ENCODE measurements at regions not wholly inside any gene's neighbourhood (a gene's known extent, or its start where the extent isn't known, plus 50 kb on each side); places are given as distances from the start of the nearest gene placed in this dataset.
"Not testable (repeated sequence)": the region's sequence is repeated elsewhere in the genome, so short reads cannot be mapped to it uniquely, and the experiment has no call there.

GRCh38 chr2:7866825-7867224 is 815.0 kb upstream of the ID2 start:
- DNase-seq (no peak), ATAC-seq (no peak)
- TF ChIP-seq CTCF (IDR thresholded peaks at IDR 0.05) (no peak), POLR2A (IDR thresholded peaks at IDR 0.05) (no peak)
- H3K27me3 ChIP-seq, result no peaks in the 10 kb centered on the region
- H3K27ac ChIP-seq, result no peak overlapping the region
- intact Hi-C loops (cut with DNase I), result no loop called here
- peaks cover 0 to 15% (median 0%) of the 10 kb centered on the region in 12 donors for H3K4me1 ChIP-seq
- H3K9me3 ChIP-seq, result no peaks in the 10 kb centered on the region
- WGBS, 4 donors, result 82 to 94% (median 91%) methylated on average over 2 of the region's 2 CpGs
- no peak overlapping the region for H3K4me3 ChIP-seq
- H3K36me3 ChIP-seq, result no peaks in the 10 kb centered on the region

GRCh38 chr2:7867867-7868266 is 814.0 kb upstream of the ID2 start:
- TF ChIP-seq CTCF (IDR thresholded peaks at IDR 0.05), result no peak
- TF ChIP-seq POLR2A (IDR thresholded peaks at IDR 0.05), result no peak
- Histone ChIP-seq H3K4me1 (peaks cover 0 to 15% (median 0%) of the 10 kb centered on the region in 12 donors), H3K4me3 (no peak overlapping the region), H3K27me3 (no peaks in the 10 kb centered on the region), H3K27ac (no peak overlapping the region), H3K9me3 (no peaks in the 10 kb centered on the region), H3K36me3 (no peaks in the 10 kb centered on the region)
- intact Hi-C loops (cut with DNase I), result no loop called here
- 76 to 89% (median 82%) methylated on average over 2 of the region's 2 CpGs for WGBS, 4 donors
- DNase-seq (no peak), ATAC-seq (no peak)

- Histone ChIP-seq H3K4me3 (no peak overlapping the region), H3K4me1 (peaks cover 0 to 15% (median 0%) of the 10 kb centered on the region in 12 donors), H3K27me3 (no peaks in the 10 kb centered on the region), H3K36me3 (no peaks in the 10 kb centered on the region), H3K27ac (no peak overlapping the region), H3K9me3 (no peaks in the 10 kb centered on the region)
- intact Hi-C loops (cut with DNase I), result no loop called here
- 57 to 71% (median 65%) methylated on average over 6 of the region's 6 CpGs for WGBS, 4 donors
- ATAC-seq (no peak), DNase-seq (no peak)
- no peak for TF ChIP-seq CTCF (IDR thresholded peaks at IDR 0.05)
- no peak for TF ChIP-seq POLR2A (IDR thresholded peaks at IDR 0.05)
Observed at GRCh38 chr2:7868836-7869235, 813.0 kb upstream of the ID2 start.

GRCh38 chr2:7876445-7876844 is 805.4 kb upstream of the ID2 start:
- H3K36me3 ChIP-seq; ATAC-seq; H3K4me3 ChIP-seq; intact Hi-C loops (cut with DNase I); H3K9me3 ChIP-seq; H3K4me1 ChIP-seq; DNase-seq; H3K27me3 ChIP-seq; H3K27ac ChIP-seq: not testable (repeated sequence)
- 85 to 94% (median 88%) methylated on average over 8 of the region's 8 CpGs for WGBS, 4 donors

- H3K36me3 ChIP-seq; DNase-seq; H3K27ac ChIP-seq; H3K4me3 ChIP-seq; ATAC-seq; H3K9me3 ChIP-seq; H3K4me1 ChIP-seq; H3K27me3 ChIP-seq; intact Hi-C loops (cut with DNase I): not testable (repeated sequence)
- 92 to 94% (median 93%) methylated on average over 11 to 12 of the region's 12 CpGs for WGBS, 4 donors
Observed at GRCh38 chr2:7878266-7878665, 803.6 kb upstream of the ID2 start.

Measured in heart left ventricle (tissue), 16 donors.